ENCODE measurements at regions not wholly inside any gene's neighbourhood (a gene's known extent, or its start where the extent isn't known, plus 50 kb on each side); places are given as distances from the start of the nearest gene placed in this dataset.

DNA sequence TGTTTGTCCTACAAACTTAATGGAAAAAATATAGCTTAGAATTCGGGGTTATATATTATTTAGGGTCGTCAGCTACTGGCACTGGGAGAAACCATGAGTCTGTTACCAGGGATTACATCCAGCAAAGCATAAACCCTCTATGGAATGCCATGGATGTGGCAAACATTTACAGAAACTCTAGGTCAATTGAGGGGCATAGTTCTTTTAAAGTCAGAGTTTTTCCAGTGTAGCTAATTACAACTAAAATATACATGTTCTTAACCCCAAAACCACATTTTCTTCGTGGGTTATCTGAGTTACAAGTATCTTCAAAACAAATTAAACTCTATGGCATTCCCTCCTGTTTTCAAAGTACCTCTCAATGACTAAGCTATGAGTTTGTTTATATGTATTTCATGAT is 99.3 kb upstream of the THSD7A start:
- TF ChIP-seq JUNB (IDR thresholded peaks at IDR 0.05; ENCODE audit: unreplicated experiment): no peak
- TF ChIP-seq, protein P1, sequence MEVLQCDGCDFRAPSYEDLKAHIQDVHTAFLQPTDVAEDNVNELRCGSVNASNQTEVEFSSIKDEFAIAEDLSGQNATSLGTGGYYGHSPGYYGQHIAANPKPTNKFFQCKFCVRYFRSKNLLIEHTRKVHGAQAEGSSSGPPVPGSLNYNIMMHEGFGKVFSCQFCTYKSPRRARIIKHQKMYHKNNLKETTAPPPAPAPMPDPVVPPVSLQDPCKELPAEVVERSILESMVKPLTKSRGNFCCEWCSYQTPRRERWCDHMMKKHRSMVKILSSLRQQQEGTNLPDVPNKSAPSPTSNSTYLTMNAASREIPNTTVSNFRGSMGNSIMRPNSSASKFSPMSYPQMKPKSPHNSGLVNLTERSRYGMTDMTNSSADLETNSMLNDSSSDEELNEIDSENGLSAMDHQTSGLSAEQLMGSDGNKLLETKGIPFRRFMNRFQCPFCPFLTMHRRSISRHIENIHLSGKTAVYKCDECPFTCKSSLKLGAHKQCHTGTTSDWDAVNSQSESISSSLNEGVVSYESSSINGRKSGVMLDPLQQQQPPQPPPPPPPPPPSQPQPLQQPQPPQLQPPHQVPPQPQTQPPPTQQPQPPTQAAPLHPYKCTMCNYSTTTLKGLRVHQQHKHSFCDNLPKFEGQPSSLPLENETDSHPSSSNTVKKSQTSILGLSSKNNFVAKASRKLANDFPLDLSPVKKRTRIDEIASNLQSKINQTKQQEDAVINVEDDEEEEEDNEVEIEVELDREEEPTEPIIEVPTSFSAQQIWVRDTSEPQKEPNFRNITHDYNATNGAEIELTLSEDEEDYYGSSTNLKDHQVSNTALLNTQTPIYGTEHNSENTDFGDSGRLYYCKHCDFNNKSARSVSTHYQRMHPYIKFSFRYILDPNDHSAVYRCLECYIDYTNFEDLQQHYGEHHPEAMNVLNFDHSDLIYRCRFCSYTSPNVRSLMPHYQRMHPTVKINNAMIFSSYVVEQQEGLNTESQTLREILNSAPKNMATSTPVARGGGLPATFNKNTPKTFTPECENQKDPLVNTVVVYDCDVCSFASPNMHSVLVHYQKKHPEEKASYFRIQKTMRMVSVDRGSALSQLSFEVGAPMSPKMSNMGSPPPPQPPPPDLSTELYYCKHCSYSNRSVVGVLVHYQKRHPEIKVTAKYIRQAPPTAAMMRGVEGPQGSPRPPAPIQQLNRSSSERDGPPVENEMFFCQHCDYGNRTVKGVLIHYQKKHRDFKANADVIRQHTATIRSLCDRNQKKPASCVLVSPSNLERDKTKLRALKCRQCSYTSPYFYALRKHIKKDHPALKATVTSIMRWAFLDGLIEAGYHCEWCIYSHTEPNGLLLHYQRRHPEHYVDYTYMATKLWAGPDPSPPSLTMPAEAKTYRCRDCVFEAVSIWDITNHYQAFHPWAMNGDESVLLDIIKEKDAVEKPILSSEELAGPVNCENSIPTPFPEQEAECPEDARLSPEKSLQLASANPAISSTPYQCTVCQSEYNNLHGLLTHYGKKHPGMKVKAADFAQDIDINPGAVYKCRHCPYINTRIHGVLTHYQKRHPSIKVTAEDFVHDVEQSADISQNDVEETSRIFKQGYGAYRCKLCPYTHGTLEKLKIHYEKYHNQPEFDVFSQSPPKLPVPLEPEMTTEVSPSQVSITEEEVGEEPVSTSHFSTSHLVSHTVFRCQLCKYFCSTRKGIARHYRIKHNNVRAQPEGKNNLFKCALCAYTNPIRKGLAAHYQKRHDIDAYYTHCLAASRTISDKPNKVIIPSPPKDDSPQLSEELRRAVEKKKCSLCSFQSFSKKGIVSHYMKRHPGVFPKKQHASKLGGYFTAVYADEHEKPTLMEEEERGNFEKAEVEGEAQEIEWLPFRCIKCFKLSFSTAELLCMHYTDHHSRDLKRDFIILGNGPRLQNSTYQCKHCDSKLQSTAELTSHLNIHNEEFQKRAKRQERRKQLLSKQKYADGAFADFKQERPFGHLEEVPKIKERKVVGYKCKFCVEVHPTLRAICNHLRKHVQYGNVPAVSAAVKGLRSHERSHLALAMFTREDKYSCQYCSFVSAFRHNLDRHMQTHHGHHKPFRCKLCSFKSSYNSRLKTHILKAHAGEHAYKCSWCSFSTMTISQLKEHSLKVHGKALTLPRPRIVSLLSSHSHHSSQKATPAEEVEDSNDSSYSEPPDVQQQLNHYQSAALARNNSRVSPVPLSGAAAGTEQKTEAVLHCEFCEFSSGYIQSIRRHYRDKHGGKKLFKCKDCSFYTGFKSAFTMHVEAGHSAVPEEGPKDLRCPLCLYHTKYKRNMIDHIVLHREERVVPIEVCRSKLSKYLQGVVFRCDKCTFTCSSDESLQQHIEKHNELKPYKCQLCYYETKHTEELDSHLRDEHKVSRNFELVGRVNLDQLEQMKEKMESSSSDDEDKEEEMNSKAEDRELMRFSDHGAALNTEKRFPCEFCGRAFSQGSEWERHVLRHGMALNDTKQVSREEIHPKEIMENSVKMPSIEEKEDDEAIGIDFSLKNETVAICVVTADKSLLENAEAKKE (CRISPR knock-in tag; IDR thresholded peaks at IDR 0.05): no peak
- TF ChIP-seq ZNF331 (CRISPR knock-in tag; IDR thresholded peaks at IDR 0.05; ENCODE audit: low read depth): no peak
- TF ChIP-seq ZNF114 (CRISPR knock-in tag; IDR thresholded peaks at IDR 0.05): no peak
- TF ChIP-seq NANOG (IDR thresholded peaks at IDR 0.05; ENCODE audit: borderline replicate concordance): no peak
- TF ChIP-seq EZH2phosphoT487 (IDR thresholded peaks at IDR 0.05; ENCODE audit: unreplicated experiment): no peak
- TF ChIP-seq EZH2 (IDR thresholded peaks at IDR 0.05; ENCODE audit: low read depth, unreplicated experiment): no peak
- TF ChIP-seq CREB1 (CRISPR knock-in tag; IDR thresholded peaks at IDR 0.05; ENCODE audit: low read depth): no peak
- no peak for TF ChIP-seq CTCF (conservative IDR thresholded peaks at IDR 0.05; ENCODE audit: low read depth in 2 of 2)
- TF ChIP-seq STAT1 (IDR thresholded peaks at IDR 0.05; ENCODE audit: unreplicated experiment): no peak
- TF ChIP-seq ETS1 (IDR thresholded peaks at IDR 0.05): no peak
- no peak for TF ChIP-seq REST (IDR thresholded peaks at IDR 0.05; ENCODE audit: unreplicated experiment)
- TF ChIP-seq POLR2AphosphoS5 (IDR thresholded peaks at IDR 0.05; ENCODE audit: low read depth): no peak
- Histone ChIP-seq H3K27ac (ENCODE audit: low read depth) (no peak overlapping the region), H3F3A (replicated peaks; ENCODE audit: low read depth) (no peaks in the 10 kb centered on the region), H3K4me3 (no peak overlapping the region), H3K4me1 (ENCODE audit: insufficient read depth) (no peaks in the 10 kb centered on the region), H3K36me3 (ENCODE audit: insufficient read depth) (no peaks in the 10 kb centered on the region), H3K79me2 (replicated peaks; ENCODE audit: insufficient read depth) (no peaks in the 10 kb centered on the region), H4K20me1 (replicated peaks; ENCODE audit: insufficient read depth) (no peaks in the 10 kb centered on the region), H3K4me2 (no peak overlapping the region), H3K27me3 (ENCODE audit: insufficient read depth) (no peaks in the 10 kb centered on the region), H3K9me2 (ENCODE audit: insufficient read depth) (no peaks in the 10 kb centered on the region), H2AFZ (no peak overlapping the region)
- H3K27me3 Mint-ChIP-seq (ENCODE audit: insufficient read depth, low read depth, poor library complexity): no peaks in the 10 kb centered on the region
- no peak overlapping the region for H3K4me3 Mint-ChIP-seq
- DNase-seq (ENCODE audit: low spot score) (no peak), ATAC-seq (no peak)
- H3K4me1 Mint-ChIP-seq: peaks cover 3% of the 10 kb centered on the region; the same call in 1 of the 3 replicates
- no peak overlapping the region for H3K27ac Mint-ChIP-seq
- no peaks in the 10 kb centered on the region for H3K36me3 Mint-ChIP-seq (ENCODE audit: low read depth)
- no peaks in the 10 kb centered on the region for H3K9me3 Mint-ChIP-seq
